ENCODE measurements at regions not wholly inside any gene's neighbourhood (a gene's known extent, or its start where the extent isn't known, plus 50 kb on each side); places are given as distances from the start of the nearest gene placed in this dataset.

- H3K36me3 ChIP-seq (ENCODE audit: insufficient read depth, low read length, poor library complexity, severe bottlenecking): no peaks in the 10 kb centered on the region
- intact Hi-C loops (cut with micrococcal nuclease; ENCODE audit: unreplicated experiment): no loop called here
- H3K4me1 ChIP-seq (ENCODE audit: insufficient read depth, low read length, poor library complexity, severe bottlenecking): peaks cover 6% of the 10 kb centered on the region
- BruUV-seq (replicated peaks): no TSS peak
- H3K4me3 ChIP-seq (ENCODE audit: low read depth, low read length, poor library complexity, severe bottlenecking): peak overlapping the region; percentile 22
- H3K9me3 ChIP-seq (ENCODE audit: low read depth, low read length, poor library complexity, severe bottlenecking): no peaks in the 10 kb centered on the region
- POLR2A ChIA-PET (ENCODE audit: low non-redundant PET): no interaction called here
- no peaks in the 10 kb centered on the region for H3K27me3 ChIP-seq (replicated peaks; ENCODE audit: insufficient read depth, low read depth, low read length, poor library complexity)
- peak; percentile 49 for DNase-seq (ENCODE audit: low spot score)
- H3K27ac ChIP-seq (ENCODE audit: low read depth, low read length, poor library complexity, severe bottlenecking): no peak overlapping the region
- TF ChIP-seq EZH2 (IDR thresholded peaks at IDR 0.05; ENCODE audit: borderline replicate concordance, low read depth, low read length, poor library complexity, severe bottlenecking) (no peak), CTCF (conservative IDR thresholded peaks at IDR 0.05; ENCODE audit: low read depth, low read length) (no peak)
- CTCF ChIA-PET: no interaction called here
Observed at GRCh38 chr13:110799246-110800236, 86.0 kb downstream of the ING1 start.

- Histone ChIP-seq H3K27me3 (replicated peaks; ENCODE audit: insufficient read depth, low read depth, low read length, poor library complexity) (no peaks in the 10 kb centered on the region), H3K9me3 (ENCODE audit: low read depth, low read length, poor library complexity, severe bottlenecking) (no peaks in the 10 kb centered on the region), H3K36me3 (ENCODE audit: insufficient read depth, low read length, poor library complexity, severe bottlenecking) (no peaks in the 10 kb centered on the region), H3K27ac (ENCODE audit: low read depth, low read length, poor library complexity, severe bottlenecking) (no peak overlapping the region), H3K4me1 (ENCODE audit: insufficient read depth, low read length, poor library complexity, severe bottlenecking) (peaks cover 6% of the 10 kb centered on the region), H3K4me3 (ENCODE audit: low read depth, low read length, poor library complexity, severe bottlenecking) (no peak overlapping the region)
- TF ChIP-seq CTCF (conservative IDR thresholded peaks at IDR 0.05; ENCODE audit: low read depth, low read length) (0 out of 2 replicates have a peak, but pooled peaks have one; percentile 13), EZH2 (IDR thresholded peaks at IDR 0.05; ENCODE audit: borderline replicate concordance, low read depth, low read length, poor library complexity, severe bottlenecking) (no peak)
- no TSS peak for BruUV-seq (replicated peaks)
- peak; percentile 13 for DNase-seq (ENCODE audit: low spot score)
- intact Hi-C loops (cut with micrococcal nuclease; ENCODE audit: unreplicated experiment): no loop called here
- ChIA-PET POLR2A (ENCODE audit: low non-redundant PET) (no interaction called here), CTCF (no interaction called here)
Observed at GRCh38 chr13:110801044-110801443, 87.5 kb downstream of the ING1 start.

GRCh38 chr13:110802260-110802659, 88.8 kb downstream of the ING1 start:
- Histone ChIP-seq H3K36me3 (ENCODE audit: insufficient read depth, low read length, poor library complexity, severe bottlenecking) (no peaks in the 10 kb centered on the region), H3K4me3 (ENCODE audit: low read depth, low read length, poor library complexity, severe bottlenecking) (no peak overlapping the region), H3K9me3 (ENCODE audit: low read depth, low read length, poor library complexity, severe bottlenecking) (no peaks in the 10 kb centered on the region), H3K4me1 (ENCODE audit: insufficient read depth, low read length, poor library complexity, severe bottlenecking) (peaks cover 6% of the 10 kb centered on the region), H3K27ac (ENCODE audit: low read depth, low read length, poor library complexity, severe bottlenecking) (no peak overlapping the region), H3K27me3 (replicated peaks; ENCODE audit: insufficient read depth, low read depth, low read length, poor library complexity) (no peaks in the 10 kb centered on the region)
- no TSS peak for BruUV-seq (replicated peaks)
- DNase-seq (ENCODE audit: low spot score): no peak
- TF ChIP-seq EZH2 (IDR thresholded peaks at IDR 0.05; ENCODE audit: borderline replicate concordance, low read depth, low read length, poor library complexity, severe bottlenecking) (no peak), CTCF (conservative IDR thresholded peaks at IDR 0.05; ENCODE audit: low read depth, low read length) (no peak)
- intact Hi-C loops (cut with micrococcal nuclease; ENCODE audit: unreplicated experiment): no loop called here
- ChIA-PET POLR2A (ENCODE audit: low non-redundant PET) (no interaction called here), CTCF (no interaction called here)
